Stomach (tissue), 4 donors: ENCODE measurements at regions not wholly inside any gene's neighbourhood (a gene's known extent, or its start where the extent isn't known, plus 50 kb on each side); places are given as distances from the start of the nearest gene placed in this dataset.

ENCODE experiments used
- CTCF ChIP-seq, 7 experiments: fragments of 450-650 bp in 4 of 7; fragments of 200-600 bp in 3 of 7; sonication (generic) in 3 of 7; IDR thresholded peaks; one replicate each; pipeline ENCODE4 v1.5.1; 2016 to 2019; ENCODE audit warnings: antibody characterized with exemption in 7 of 7, control low read depth in 2 of 7, mild to moderate bottlenecking in 1 of 7
- EP300 ChIP-seq: sonication (generic); formaldehyde crosslinking; IDR thresholded peaks from one replicate; pipeline ENCODE4 v1.6.1; 2017; ENCODE audit warnings: antibody characterized with exemption
- POLR2A ChIP-seq, 4 donors: fragments of 450-650 bp; IDR thresholded peaks; one replicate each; pipeline ENCODE4 v1.6.1; 2016; ENCODE audit warnings: antibody characterized with exemption in 4 of 4, control low read depth in 2 of 4, mild to moderate bottlenecking in 1 of 4, moderate library complexity in 1 of 4

- TF ChIP-seq POLR2A (IDR thresholded peaks at IDR 0.05): no peak
- no peak for TF ChIP-seq CTCF (IDR thresholded peaks at IDR 0.05)
- TF ChIP-seq EP300: no peak
Observed at GRCh38 chr9:115845648-115846312, 307.8 kb upstream of the PAPPA start.
